HEK293 (cell line): ENCODE measurements at regions not wholly inside any gene's neighbourhood (a gene's known extent, or its start where the extent isn't known, plus 50 kb on each side); places are given as distances from the start of the nearest gene placed in this dataset.

Source experiments
- SETDB1 ChIP-seq: IDR thresholded peaks from one replicate; pipeline ENCODE4 v1.6.1; 2017; ENCODE audit warnings: mild to moderate bottlenecking, low read length, moderate library complexity, mixed read lengths; ENCODE audit not compliant: insufficient read length
- TF ChIP-seq, protein P1 (sequence below): fragments of 450-650 bp; formaldehyde crosslinking; IDR thresholded peaks from 2 replicates; pipeline ENCODE4 v1.5.1; 2016; ENCODE audit warnings: missing biosample characterization, missing genetic modification characterization

DNA sequence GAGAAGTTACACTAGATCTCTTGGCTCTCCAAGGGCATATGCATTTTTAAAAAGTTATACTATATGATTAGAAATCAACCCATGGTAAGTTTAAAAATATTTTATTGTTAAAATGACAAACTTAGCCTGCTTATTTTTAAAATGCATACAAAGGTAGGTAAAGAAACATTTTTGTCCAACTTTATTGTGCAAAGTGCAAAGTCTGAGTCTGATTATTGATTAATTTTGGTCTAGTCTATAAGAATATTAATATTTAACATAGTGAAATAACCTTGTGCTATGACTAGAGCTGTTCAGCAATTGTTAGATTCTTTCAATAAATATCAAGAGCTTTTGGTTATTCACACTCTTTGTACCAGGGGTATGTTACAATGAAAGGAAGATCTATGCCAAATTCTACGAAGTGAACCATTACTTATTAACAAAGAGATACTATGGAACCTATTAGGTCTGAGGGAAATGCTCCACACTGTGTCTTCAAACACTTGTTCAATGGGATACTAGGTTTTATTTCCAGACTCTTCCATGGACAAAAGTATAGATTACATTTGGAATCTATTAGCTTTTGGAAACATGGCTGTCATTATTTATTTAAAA lies 70.4 kb downstream of the DIPK2A start:
- TF ChIP-seq, protein P1, sequence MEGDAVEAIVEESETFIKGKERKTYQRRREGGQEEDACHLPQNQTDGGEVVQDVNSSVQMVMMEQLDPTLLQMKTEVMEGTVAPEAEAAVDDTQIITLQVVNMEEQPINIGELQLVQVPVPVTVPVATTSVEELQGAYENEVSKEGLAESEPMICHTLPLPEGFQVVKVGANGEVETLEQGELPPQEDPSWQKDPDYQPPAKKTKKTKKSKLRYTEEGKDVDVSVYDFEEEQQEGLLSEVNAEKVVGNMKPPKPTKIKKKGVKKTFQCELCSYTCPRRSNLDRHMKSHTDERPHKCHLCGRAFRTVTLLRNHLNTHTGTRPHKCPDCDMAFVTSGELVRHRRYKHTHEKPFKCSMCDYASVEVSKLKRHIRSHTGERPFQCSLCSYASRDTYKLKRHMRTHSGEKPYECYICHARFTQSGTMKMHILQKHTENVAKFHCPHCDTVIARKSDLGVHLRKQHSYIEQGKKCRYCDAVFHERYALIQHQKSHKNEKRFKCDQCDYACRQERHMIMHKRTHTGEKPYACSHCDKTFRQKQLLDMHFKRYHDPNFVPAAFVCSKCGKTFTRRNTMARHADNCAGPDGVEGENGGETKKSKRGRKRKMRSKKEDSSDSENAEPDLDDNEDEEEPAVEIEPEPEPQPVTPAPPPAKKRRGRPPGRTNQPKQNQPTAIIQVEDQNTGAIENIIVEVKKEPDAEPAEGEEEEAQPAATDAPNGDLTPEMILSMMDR (tag by site-specific recombination), result no peak
- TF ChIP-seq SETDB1, result no peak
